HCT116 (cell line): ENCODE measurements at regions not wholly inside any gene's neighbourhood (a gene's known extent, or its start where the extent isn't known, plus 50 kb on each side); places are given as distances from the start of the nearest gene placed in this dataset.
A peak's percentile ranks its signal among the peaks of the same experiment; 100 is the strongest.

ENCODE experiments used
- ATAC-seq: fragments of 200-7000 bp; cut with Tn5 transposase; 2 replicates; pipeline ENCODE4 v1.9.1; 2020; ENCODE audit warnings: mild to moderate bottlenecking, moderate library complexity
- BruUV-seq: library from RNA; stranded (reverse); fragments of 400-500 nt; replicated peaks from 2 replicates; lab custom pipeline; 2021; lab: Mats Ljungman, UMichigan
- CTCF ChIA-PET: fragments of 300-600 bp; sonication (Branson Sonifier 250); formaldehyde crosslinking; loops from one replicate; lab custom pipeline; 2021; ENCODE audit warnings: antibody characterized with exemption; lab: Charles Lee
- POLR2A ChIA-PET: fragments of 300-600, 350-600 bp; sonication (Branson Sonifier 250); formaldehyde crosslinking; loops from one replicate; lab custom pipeline; 2021; ENCODE audit warnings: antibody characterized with exemption; lab: Charles Lee
- RAD21 ChIA-PET, 2 experiments: fragments of 300-600 bp; sonication (Branson Sonifier 250); formaldehyde crosslinking; loops; one replicate each; lab custom pipeline; 2023; ENCODE audit warnings: low total read pairs in 2 of 2; ENCODE audit not compliant: uncharacterized antibody in 2 of 2, unreplicated experiment in 2 of 2, low non-redundant PET in 1 of 2; lab: Charles Lee
- DNase-seq: peaks from one replicate; pipeline ENCODE4 v3.0.0-alpha.2; 2010; ENCODE audit warnings: low read depth, low spot score
- H2AFZ ChIP-seq: fragments of 200-600 bp; shearing (Covaris generic), sonication (generic); 2 replicates; pipeline ENCODE4 v1.6.1; 2017; ENCODE audit warnings: low read depth, mixed run types, mixed read lengths, antibody characterized with exemption, low read length; ENCODE audit not compliant: poor library complexity, severe bottlenecking
- H3K27ac ChIP-seq: 2 replicates; pipeline ENCODE4 v1.5.1; 2012; ENCODE audit warnings: low read depth, low read length
- H3K27me3 ChIP-seq: fragments of 200-600 bp; sonication (generic); 2 replicates; pipeline ENCODE4 v1.6.1; 2016; ENCODE audit warnings: mixed run types, low read length, mixed read lengths; ENCODE audit not compliant: insufficient read depth
- H3K36me3 ChIP-seq, 2 experiments: fragments of 200-500 bp in 1 of 2; fragments of 200-600 bp in 1 of 2; sonication (Bioruptor generic) in 1 of 2; sonication (generic) in 1 of 2; 2 replicates each; pipeline versions ENCODE4 v1.5.1 to v1.6.1; 2014 to 2016; ENCODE audit warnings: low read length in 2 of 2, inconsistent platforms in 1 of 2, mixed read lengths in 1 of 2, mixed run types in 1 of 2; ENCODE audit not compliant: insufficient read depth in 2 of 2, control insufficient read depth in 1 of 2
- H3K4me1 ChIP-seq, 2 experiments: fragments of 200-600 bp in 1 of 2; sonication (generic) in 1 of 2; 2 replicates each; pipeline versions ENCODE4 v1.5.1 to v1.6.1; 2012 to 2017; ENCODE audit warnings: low read length in 2 of 2, inconsistent platforms in 1 of 2, mild to moderate bottlenecking in 1 of 2, mixed read lengths in 1 of 2, mixed run types in 1 of 2, moderate library complexity in 1 of 2; ENCODE audit not compliant: insufficient read depth in 2 of 2, control insufficient read depth in 1 of 2
- H3K4me2 ChIP-seq: fragments of 200-600 bp; sonication (generic); 2 replicates; pipeline ENCODE4 v1.6.1; 2017; ENCODE audit warnings: mixed run types, low read length, mixed read lengths
- H3K4me3 ChIP-seq, 2 experiments: fragments of 200-600 bp in 1 of 2; sonication (generic) in 1 of 2; replicated peaks in 1 of 2; 2 replicates each; pipeline ENCODE4 v1.5.1; 2011 to 2016; ENCODE audit warnings: low read length in 2 of 2, control low read depth in 1 of 2, low read depth in 1 of 2, mild to moderate bottlenecking in 1 of 2, mixed read lengths in 1 of 2, mixed run types in 1 of 2
- H3K79me2 ChIP-seq: fragments of 200-600 bp; sonication (generic); 2 replicates; pipeline ENCODE4 v1.6.1; 2017; ENCODE audit warnings: mild to moderate bottlenecking, mixed run types, low read length, moderate library complexity, mixed read lengths; ENCODE audit not compliant: insufficient read depth
- H3K9ac ChIP-seq: fragments of 200-600 bp; sonication (generic); 2 replicates; pipeline ENCODE4 v1.6.1; 2016; ENCODE audit warnings: low read length, mixed read lengths
- H3K9me2 ChIP-seq: fragments of 200-600 bp; sonication (generic), shearing (Covaris generic); 2 replicates; pipeline ENCODE4 v1.6.1; 2017; ENCODE audit warnings: mixed run types, mild to moderate bottlenecking, moderate library complexity; ENCODE audit not compliant: insufficient read depth
- H3K9me3 ChIP-seq, 2 experiments: fragments of 200-500 bp in 1 of 2; fragments of 200-600 bp in 1 of 2; sonication (Bioruptor generic) in 1 of 2; sonication (generic) in 1 of 2; 2 replicates each; pipeline ENCODE4 v1.6.1; 2014 to 2017; ENCODE audit warnings: low read length in 2 of 2, mixed read lengths in 2 of 2, inconsistent platforms in 1 of 2, low read depth in 1 of 2, mild to moderate bottlenecking in 1 of 2, mixed run types in 1 of 2, moderate library complexity in 1 of 2; ENCODE audit not compliant: control insufficient read depth in 1 of 2, insufficient read depth in 1 of 2
- H4K20me1 ChIP-seq: fragments of 200-600 bp; sonication (generic), shearing (Covaris generic); 2 replicates; pipeline ENCODE4 v1.6.1; 2017; ENCODE audit warnings: mixed run types, mild to moderate bottlenecking, moderate library complexity; ENCODE audit not compliant: insufficient read depth
- CBX3 ChIP-seq: IDR thresholded peaks from 2 replicates; pipeline ENCODE4 v1.6.1; 2012; ENCODE audit warnings: low read depth
- CEBPB ChIP-seq: IDR thresholded peaks from 2 replicates; pipeline ENCODE4 v1.6.1; 2012; ENCODE audit warnings: low read depth
- POLR2A ChIP-seq: IDR thresholded peaks from 2 replicates; pipeline ENCODE4 v1.7.0; 2011; ENCODE audit warnings: borderline replicate concordance; ENCODE audit not compliant: insufficient read depth, insufficient read length; ENCODE audit errors: extremely low read depth
- RAD21 ChIP-seq: IDR thresholded peaks from 2 replicates; pipeline ENCODE4 v1.6.1; 2012; ENCODE audit warnings: low read depth, mild to moderate bottlenecking
- SP1 ChIP-seq: IDR thresholded peaks from 2 replicates; pipeline ENCODE4 v1.6.1; 2012; ENCODE audit warnings: low read depth
- TCF7L2 ChIP-seq: IDR thresholded peaks from 2 replicates; pipeline ENCODE4 v1.7.0; 2011; ENCODE audit warnings: borderline replicate concordance, inconsistent platforms; ENCODE audit not compliant: insufficient read depth, insufficient read length; ENCODE audit errors: extremely low read depth
- intact Hi-C: fragments of 100-400 bp; cut with micrococcal nuclease; formaldehyde crosslinking; loops from 2 replicates; pipeline ENCODE4 v1.10.0; 2022
- TF ChIP-seq, protein P1 (sequence below): IDR thresholded peaks from 2 replicates; pipeline ENCODE4 v1.6.1; 2012; ENCODE audit warnings: low read depth
- TF ChIP-seq, protein P2 (sequence below): IDR thresholded peaks from 2 replicates; pipeline ENCODE4 v1.6.1; 2012

DNA sequence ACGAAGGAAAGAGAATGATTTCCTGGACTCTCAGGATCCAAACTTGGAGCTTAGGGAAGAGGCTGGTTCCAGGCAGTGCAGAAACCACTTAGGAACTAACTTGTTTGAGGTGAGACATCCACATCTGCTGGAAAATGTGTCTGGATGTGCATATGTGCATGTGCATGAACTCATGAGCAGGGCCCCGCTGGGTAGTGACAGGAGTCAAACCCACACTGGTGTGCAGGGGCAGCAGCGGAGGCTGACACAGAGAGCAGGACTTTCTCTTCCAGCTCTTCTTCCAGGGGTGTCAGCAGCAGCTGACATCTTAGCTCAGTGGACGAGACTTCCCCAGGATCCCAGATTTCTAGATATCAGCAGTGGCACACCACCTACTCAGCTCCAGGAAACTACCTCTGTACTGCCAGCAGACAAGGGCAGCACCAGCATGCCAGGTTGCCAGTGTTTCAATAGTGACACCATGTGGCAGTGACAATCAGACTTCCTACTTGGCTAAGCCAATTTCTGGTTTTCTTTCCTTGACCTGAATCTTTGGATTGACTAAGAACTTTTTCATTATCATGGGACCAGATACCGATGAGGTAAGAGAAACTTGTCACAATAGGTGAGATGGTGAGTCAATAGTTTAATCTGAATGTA, 227.5 kb upstream of the ZC3H12C start (continued):
- TF ChIP-seq, protein P1, sequence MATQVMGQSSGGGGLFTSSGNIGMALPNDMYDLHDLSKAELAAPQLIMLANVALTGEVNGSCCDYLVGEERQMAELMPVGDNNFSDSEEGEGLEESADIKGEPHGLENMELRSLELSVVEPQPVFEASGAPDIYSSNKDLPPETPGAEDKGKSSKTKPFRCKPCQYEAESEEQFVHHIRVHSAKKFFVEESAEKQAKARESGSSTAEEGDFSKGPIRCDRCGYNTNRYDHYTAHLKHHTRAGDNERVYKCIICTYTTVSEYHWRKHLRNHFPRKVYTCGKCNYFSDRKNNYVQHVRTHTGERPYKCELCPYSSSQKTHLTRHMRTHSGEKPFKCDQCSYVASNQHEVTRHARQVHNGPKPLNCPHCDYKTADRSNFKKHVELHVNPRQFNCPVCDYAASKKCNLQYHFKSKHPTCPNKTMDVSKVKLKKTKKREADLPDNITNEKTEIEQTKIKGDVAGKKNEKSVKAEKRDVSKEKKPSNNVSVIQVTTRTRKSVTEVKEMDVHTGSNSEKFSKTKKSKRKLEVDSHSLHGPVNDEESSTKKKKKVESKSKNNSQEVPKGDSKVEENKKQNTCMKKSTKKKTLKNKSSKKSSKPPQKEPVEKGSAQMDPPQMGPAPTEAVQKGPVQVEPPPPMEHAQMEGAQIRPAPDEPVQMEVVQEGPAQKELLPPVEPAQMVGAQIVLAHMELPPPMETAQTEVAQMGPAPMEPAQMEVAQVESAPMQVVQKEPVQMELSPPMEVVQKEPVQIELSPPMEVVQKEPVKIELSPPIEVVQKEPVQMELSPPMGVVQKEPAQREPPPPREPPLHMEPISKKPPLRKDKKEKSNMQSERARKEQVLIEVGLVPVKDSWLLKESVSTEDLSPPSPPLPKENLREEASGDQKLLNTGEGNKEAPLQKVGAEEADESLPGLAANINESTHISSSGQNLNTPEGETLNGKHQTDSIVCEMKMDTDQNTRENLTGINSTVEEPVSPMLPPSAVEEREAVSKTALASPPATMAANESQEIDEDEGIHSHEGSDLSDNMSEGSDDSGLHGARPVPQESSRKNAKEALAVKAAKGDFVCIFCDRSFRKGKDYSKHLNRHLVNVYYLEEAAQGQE = no peak
- TF ChIP-seq TCF7L2 (peak; percentile 13), CBX3 (no peak), SP1 (no peak), RAD21 (peak; percentile 92)

DNA sequence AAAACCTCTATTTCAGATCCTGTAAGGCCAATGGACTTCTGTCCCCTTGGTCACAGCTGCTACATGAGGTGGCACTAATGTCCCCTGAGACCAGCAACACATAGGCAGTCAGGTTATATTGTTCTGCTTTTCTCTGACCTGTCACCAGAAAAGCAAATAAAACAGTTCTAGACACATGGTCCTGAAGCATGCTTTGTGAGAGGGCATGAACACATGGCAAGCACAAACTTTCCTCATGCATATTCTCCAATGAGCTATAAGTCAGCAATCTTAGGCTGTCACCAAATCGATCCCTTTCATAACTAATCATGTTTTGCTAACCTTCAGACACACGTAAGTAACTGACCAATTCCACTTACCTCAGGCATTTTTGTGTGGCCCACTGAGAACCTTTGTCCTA, 225.4 kb upstream of the ZC3H12C start:
- DNase-seq (no peak), ATAC-seq (no peak)
- no TSS peak for BruUV-seq
- TF ChIP-seq POLR2A = no peak
- TF ChIP-seq, protein P2, sequence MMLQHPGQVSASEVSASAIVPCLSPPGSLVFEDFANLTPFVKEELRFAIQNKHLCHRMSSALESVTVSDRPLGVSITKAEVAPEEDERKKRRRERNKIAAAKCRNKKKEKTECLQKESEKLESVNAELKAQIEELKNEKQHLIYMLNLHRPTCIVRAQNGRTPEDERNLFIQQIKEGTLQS = no peak
- no peak for TF ChIP-seq CEBPB
- H4K20me1 ChIP-seq = no peaks in the 10 kb centered on the region
- no peak overlapping the region for H3K4me2 ChIP-seq
- peaks cover 13 to 35% of the 10 kb centered on the region in 2 experiments for H3K4me1 ChIP-seq
- H3K9ac ChIP-seq = no peak overlapping the region
- 0 out of 4 replicates have a peak, but pooled peaks cover 0 to under 1% of the 10 kb centered on the region in 2 experiments for H3K9me3 ChIP-seq
- RAD21 ChIA-PET = no interaction called here
- H3K79me2 ChIP-seq = no peaks in the 10 kb centered on the region
- H3K27me3 ChIP-seq = no peaks in the 10 kb centered on the region
- POLR2A ChIA-PET = no interaction called here
- intact Hi-C loops = no loop called here
- H3K9me2 ChIP-seq = no peaks in the 10 kb centered on the region
- no peaks in the 10 kb centered on the region for H3K36me3 ChIP-seq
- H3K27ac ChIP-seq = no peak overlapping the region
- CTCF ChIA-PET = interaction anchor here (1.3 kb wide), 1 partner anchor 71 kb away, joined by 4 read pairs; no protein-coding TSS in a partner anchor
- H2AFZ ChIP-seq = no peak overlapping the region
- H3K4me3 ChIP-seq = no peak overlapping the region
